Rectal smooth muscle tissue (tissue), 1 donor: ENCODE measurements at regions not wholly inside any gene's neighbourhood (a gene's known extent, or its start where the extent isn't known, plus 50 kb on each side); places are given as distances from the start of the nearest gene placed in this dataset.

Source experiments
- H3K27ac ChIP-seq: one replicate; pipeline ENCODE4 v1.7.0; 2013; ENCODE audit warnings: low read depth, low read length, inconsistent platforms
- H3K27me3 ChIP-seq: one replicate; pipeline ENCODE4 v1.7.0; 2013; ENCODE audit warnings: low read length; ENCODE audit not compliant: control insufficient read depth, insufficient read depth
- H3K36me3 ChIP-seq: one replicate; pipeline ENCODE4 v1.7.0; 2013; ENCODE audit warnings: low read length; ENCODE audit not compliant: control insufficient read depth, insufficient read depth
- H3K4me1 ChIP-seq: one replicate; pipeline ENCODE4 v1.7.0; 2013; ENCODE audit warnings: low read length; ENCODE audit not compliant: control insufficient read depth, insufficient read depth
- H3K4me3 ChIP-seq: one replicate; pipeline ENCODE4 v1.7.0; 2013; ENCODE audit warnings: low read length
- H3K9ac ChIP-seq: one replicate; pipeline ENCODE4 v1.7.0; 2013; ENCODE audit warnings: low read length

DNA sequence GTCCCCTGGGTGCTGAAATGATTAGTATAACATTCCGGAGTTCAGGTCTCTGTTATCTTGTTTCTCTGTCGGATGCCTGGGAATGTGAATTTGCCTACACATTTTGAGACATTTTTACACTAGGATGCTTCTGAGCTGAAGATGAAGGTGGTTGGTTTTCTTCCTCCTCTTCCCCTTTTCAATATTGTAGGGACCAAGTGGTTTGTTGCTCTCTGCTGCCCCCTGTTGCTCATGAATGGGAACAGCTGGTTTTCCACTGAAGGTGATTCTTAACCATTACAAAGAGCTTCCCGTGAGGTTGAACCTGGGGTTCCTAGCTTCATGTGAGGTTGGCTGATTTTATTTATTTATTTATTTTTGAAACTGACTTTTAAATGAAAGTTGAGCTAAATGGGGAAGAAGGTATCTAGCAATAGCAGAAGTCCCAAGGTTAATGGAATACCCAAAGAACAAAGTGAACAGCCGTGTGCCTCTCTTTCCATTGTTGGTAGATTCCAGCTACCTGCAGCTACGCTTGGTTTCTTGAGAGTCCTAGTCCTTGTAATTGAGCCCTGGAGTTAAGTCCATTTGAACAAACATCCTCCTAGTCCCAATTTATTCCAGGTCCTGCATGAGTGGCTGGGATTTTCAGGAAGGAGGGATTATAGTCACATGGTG, 983.9 kb upstream of the EEF2KMT start:
- Histone ChIP-seq H3K9ac (no peak overlapping the region), H3K4me1 (no peaks in the 10 kb centered on the region), H3K27ac (no peak overlapping the region), H3K36me3 (no peaks in the 10 kb centered on the region), H3K27me3 (no peaks in the 10 kb centered on the region), H3K4me3 (no peak overlapping the region)

DNA sequence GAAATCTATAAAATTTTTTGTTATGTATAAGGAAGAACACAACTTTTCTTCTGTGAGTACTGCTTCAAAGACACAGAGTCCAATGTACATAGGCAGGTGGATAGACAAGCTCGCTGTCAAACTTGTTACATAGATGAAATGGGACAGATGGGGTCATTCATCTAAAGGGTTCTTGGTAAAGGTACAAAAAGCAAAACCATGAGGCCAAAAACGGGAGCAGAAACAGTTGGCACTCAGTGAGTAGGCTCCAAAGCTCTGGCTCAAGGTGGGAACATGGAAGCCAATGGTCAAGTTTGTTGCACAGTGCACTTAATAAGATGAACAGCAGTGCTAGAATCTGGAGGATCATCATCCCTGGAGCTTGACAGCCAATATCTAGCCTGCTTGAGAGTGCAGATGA, 979.0 kb upstream of the EEF2KMT start:
- Histone ChIP-seq H3K27ac (no peak overlapping the region), H3K27me3 (no peaks in the 10 kb centered on the region), H3K4me1 (no peaks in the 10 kb centered on the region), H3K4me3 (no peak overlapping the region), H3K9ac (no peak overlapping the region), H3K36me3 (no peaks in the 10 kb centered on the region)

DNA sequence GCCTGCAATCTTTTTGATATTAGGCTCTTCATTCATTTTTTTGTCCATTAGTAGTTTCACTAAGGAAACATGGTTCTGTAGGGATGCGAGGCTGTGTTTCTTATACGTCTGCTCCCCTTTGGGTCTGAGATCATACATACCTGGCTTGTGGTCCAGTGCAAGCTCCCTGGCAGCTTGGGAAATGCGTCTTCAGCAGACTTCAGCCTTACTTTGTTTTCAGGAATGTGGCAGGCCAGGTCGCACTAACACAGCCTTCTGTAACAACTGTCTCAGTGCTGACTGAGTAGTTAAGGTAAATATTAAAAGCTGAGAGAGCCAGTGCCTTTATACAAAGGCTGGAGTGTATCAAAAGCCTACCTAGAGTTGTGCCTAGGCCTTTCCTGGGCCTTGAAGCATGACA, 970.5 kb upstream of the EEF2KMT start:
- H3K9ac ChIP-seq, result no peak overlapping the region
- no peaks in the 10 kb centered on the region for H3K36me3 ChIP-seq
- no peak overlapping the region for H3K4me3 ChIP-seq
- H3K27me3 ChIP-seq, result no peaks in the 10 kb centered on the region
- no peaks in the 10 kb centered on the region for H3K4me1 ChIP-seq
- no peak overlapping the region for H3K27ac ChIP-seq

GRCh38 chr16:6066652-6067051, 969.1 kb upstream of the EEF2KMT start:
- Histone ChIP-seq H3K36me3 (no peaks in the 10 kb centered on the region), H3K4me1 (no peaks in the 10 kb centered on the region), H3K9ac (no peak overlapping the region), H3K27me3 (no peaks in the 10 kb centered on the region), H3K4me3 (no peak overlapping the region), H3K27ac (no peak overlapping the region)

GRCh38 chr16:6063526-6063925, 965.9 kb upstream of the EEF2KMT start:
- no peaks in the 10 kb centered on the region for H3K36me3 ChIP-seq
- no peaks in the 10 kb centered on the region for H3K4me1 ChIP-seq
- H3K9ac ChIP-seq, result no peak overlapping the region
- H3K27me3 ChIP-seq, result no peaks in the 10 kb centered on the region
- no peak overlapping the region for H3K4me3 ChIP-seq
- no peak overlapping the region for H3K27ac ChIP-seq

GRCh38 chr16:6059671-6060070, 962.1 kb upstream of the EEF2KMT start:
- Histone ChIP-seq H3K27ac (no peak overlapping the region), H3K27me3 (no peaks in the 10 kb centered on the region), H3K4me1 (no peaks in the 10 kb centered on the region), H3K4me3 (no peak overlapping the region), H3K9ac (no peak overlapping the region), H3K36me3 (no peaks in the 10 kb centered on the region)

- Histone ChIP-seq H3K27ac (no peak overlapping the region), H3K36me3 (no peaks in the 10 kb centered on the region), H3K4me3 (no peak overlapping the region), H3K27me3 (no peaks in the 10 kb centered on the region), H3K9ac (no peak overlapping the region), H3K4me1 (no peaks in the 10 kb centered on the region)
Measured at GRCh38 chr16:6057821-6058220, 960.2 kb upstream of the EEF2KMT start.

DNA sequence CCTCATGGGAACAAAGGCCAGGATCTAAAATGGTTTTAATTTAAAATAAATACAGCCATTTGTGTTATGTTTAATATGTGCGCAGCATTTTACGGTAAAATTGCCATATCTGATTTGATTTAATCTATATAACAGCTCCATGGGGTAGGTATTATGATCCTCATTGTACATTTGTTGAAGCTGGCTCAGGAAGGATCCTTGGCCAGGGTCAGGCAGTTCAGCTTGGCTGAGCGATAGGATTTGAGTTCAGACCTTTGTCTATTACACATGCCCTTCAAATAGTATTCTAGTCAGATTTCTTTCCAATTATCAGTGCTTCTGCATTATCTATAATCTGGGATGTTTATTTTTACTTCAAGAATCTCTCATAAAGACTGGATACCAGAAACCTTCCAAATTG, 950.4 kb upstream of the EEF2KMT start:
- no peak overlapping the region for H3K27ac ChIP-seq
- no peaks in the 10 kb centered on the region for H3K4me1 ChIP-seq
- H3K9ac ChIP-seq, result no peak overlapping the region
- H3K36me3 ChIP-seq, result no peaks in the 10 kb centered on the region
- H3K27me3 ChIP-seq, result no peaks in the 10 kb centered on the region
- no peak overlapping the region for H3K4me3 ChIP-seq

- H3K27ac ChIP-seq, result no peak overlapping the region
- H3K27me3 ChIP-seq, result no peaks in the 10 kb centered on the region
- H3K9ac ChIP-seq, result no peak overlapping the region
- no peaks in the 10 kb centered on the region for H3K36me3 ChIP-seq
- H3K4me3 ChIP-seq, result no peak overlapping the region
- no peaks in the 10 kb centered on the region for H3K4me1 ChIP-seq
Measured at GRCh38 chr16:6047325-6047724, 949.7 kb upstream of the EEF2KMT start.

GRCh38 chr16:6038941-6039645, 941.5 kb upstream of the EEF2KMT start:
- Histone ChIP-seq H3K27me3 (no peaks in the 10 kb centered on the region), H3K4me3 (no peak overlapping the region)

GRCh38 chr16:6035161-6035560, 937.6 kb upstream of the EEF2KMT start:
- no peak overlapping the region for H3K27ac ChIP-seq
- no peaks in the 10 kb centered on the region for H3K4me1 ChIP-seq
- H3K36me3 ChIP-seq, result no peaks in the 10 kb centered on the region
- no peak overlapping the region for H3K4me3 ChIP-seq
- no peak overlapping the region for H3K9ac ChIP-seq
- no peaks in the 10 kb centered on the region for H3K27me3 ChIP-seq

More at GRCh38 chr16:6038941-6039645, 941.5 kb upstream of the EEF2KMT start:
- H3K4me1 ChIP-seq, result no peaks in the 10 kb centered on the region
- no peak overlapping the region for H3K9ac ChIP-seq
- H3K36me3 ChIP-seq, result no peaks in the 10 kb centered on the region
- H3K27ac ChIP-seq, result no peak overlapping the region

GRCh38 chr16:6034511-6034910, 936.9 kb upstream of the EEF2KMT start:
- Histone ChIP-seq H3K9ac (no peak overlapping the region), H3K4me3 (no peak overlapping the region), H3K27ac (no peak overlapping the region), H3K36me3 (no peaks in the 10 kb centered on the region), H3K27me3 (no peaks in the 10 kb centered on the region), H3K4me1 (no peaks in the 10 kb centered on the region)

- H3K27ac ChIP-seq, result no peak overlapping the region
Measured at GRCh38 chr16:6032438-6032837, 934.8 kb upstream of the EEF2KMT start.

More at GRCh38 chr16:6032438-6032837, 934.8 kb upstream of the EEF2KMT start:
- Histone ChIP-seq H3K4me1 (no peaks in the 10 kb centered on the region), H3K27me3 (no peaks in the 10 kb centered on the region), H3K4me3 (no peak overlapping the region), H3K36me3 (no peaks in the 10 kb centered on the region), H3K9ac (no peak overlapping the region)
